ENCODE measurements at regions not wholly inside any gene's neighbourhood (a gene's known extent, or its start where the extent isn't known, plus 50 kb on each side); places are given as distances from the start of the nearest gene placed in this dataset.
A peak's percentile ranks its signal among the peaks of the same experiment; 100 is the strongest.

GRCh38 chr2:196538189-196538588 is 101.3 kb upstream of the CCDC150 start:
- TF ChIP-seq POLR2A (IDR thresholded peaks at IDR 0.05) (no peak), CTCF (IDR thresholded peaks at IDR 0.05) (no peak)
- Histone ChIP-seq H3K36me3 (replicated peaks in 1 of 2; ENCODE audit: insufficient read depth in 1 of 2, low read depth in 2 of 2) (no peaks in the 10 kb centered on the region), H3K27ac (no peak overlapping the region), H3K4me1 (no peaks in the 10 kb centered on the region), H3K4me3 (no peak overlapping the region), H3K9me3 (no peaks in the 10 kb centered on the region), H3K27me3 (no peaks in the 10 kb centered on the region)
- ATAC-seq (no peak), DNase-seq (no peak)
- intact Hi-C loops (cut with DNase I): no loop called here
- 61 to 65% methylated on average over 4 of the region's 4 CpGs for WGBS, 2 donors

DNA sequence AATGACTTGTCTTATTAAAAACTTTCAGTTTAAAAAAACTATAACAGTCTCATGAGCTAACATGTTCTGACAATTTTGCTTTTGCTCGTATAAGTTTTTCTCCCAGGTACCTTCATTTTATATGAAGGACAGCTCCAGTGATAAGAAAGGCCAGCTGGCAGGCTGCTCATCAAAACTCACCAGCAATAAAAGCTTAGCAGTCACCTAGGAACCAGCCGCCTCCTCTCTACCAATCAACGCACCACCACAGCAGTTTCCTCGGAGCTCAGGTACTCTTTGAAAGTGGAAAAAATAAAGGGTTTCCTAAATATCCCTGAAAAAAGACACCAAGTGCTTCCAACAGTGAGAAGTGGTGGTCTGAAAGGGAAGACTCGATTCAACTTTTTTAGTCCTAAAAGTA is 100.9 kb upstream of the CCDC150 start:
- ATAC-seq (no peak), DNase-seq (peak in 2 of 4 donors; percentile 7 to 8)
- no peak overlapping the region for H3K4me3 ChIP-seq
- no peaks in the 10 kb centered on the region for H3K4me1 ChIP-seq
- no peak for TF ChIP-seq CTCF (IDR thresholded peaks at IDR 0.05)
- no peak for TF ChIP-seq POLR2A (IDR thresholded peaks at IDR 0.05)
- intact Hi-C loops (cut with DNase I): no loop called here
- H3K36me3 ChIP-seq (replicated peaks in 1 of 2; ENCODE audit: insufficient read depth in 1 of 2, low read depth in 2 of 2): no peaks in the 10 kb centered on the region
- H3K27ac ChIP-seq: no peak overlapping the region
- H3K27me3 ChIP-seq: no peaks in the 10 kb centered on the region
- WGBS, 2 donors: 61 to 66% methylated on average over 5 of the region's 5 CpGs
- no peaks in the 10 kb centered on the region for H3K9me3 ChIP-seq

DNA sequence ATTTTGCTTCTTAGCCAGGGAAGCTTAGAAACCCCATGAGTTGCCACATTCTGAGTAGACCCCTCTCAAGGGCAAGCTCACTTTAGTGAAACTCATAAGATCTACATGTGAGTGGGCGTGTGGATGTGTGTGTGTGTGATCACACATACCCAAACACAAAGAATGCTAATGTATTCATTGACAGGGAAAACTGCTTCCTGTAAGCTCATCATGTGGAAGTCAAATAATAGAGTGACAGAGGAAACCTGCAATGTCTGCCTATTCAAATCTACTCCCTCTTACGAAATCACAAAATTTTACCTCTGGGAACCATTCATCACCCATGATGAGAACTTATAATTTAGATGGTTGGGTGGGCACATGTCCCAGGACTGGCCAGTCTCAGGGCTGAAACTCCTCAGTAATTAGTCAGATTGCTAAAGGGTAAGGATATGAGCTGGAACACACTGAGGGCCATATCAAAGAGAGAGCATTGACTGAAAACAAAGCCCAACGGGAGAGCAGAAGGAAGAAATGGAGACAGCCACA is 94.5 kb upstream of the CCDC150 start:
- Histone ChIP-seq H3K4me3 (no peak overlapping the region), H3K4me1 (no peaks in the 10 kb centered on the region), H3K27ac (no peak overlapping the region), H3K36me3 (replicated peaks in 1 of 2; ENCODE audit: insufficient read depth in 1 of 2, low read depth in 2 of 2) (no peaks in the 10 kb centered on the region), H3K27me3 (no peaks in the 10 kb centered on the region), H3K9me3 (no peaks in the 10 kb centered on the region)
- DNase-seq (no peak), ATAC-seq (no peak)
- WGBS, 2 donors: 48 to 56% methylated on average over 3 of the region's 3 CpGs
- intact Hi-C loops (cut with DNase I): no loop called here
- no peak for TF ChIP-seq CTCF (IDR thresholded peaks at IDR 0.05)
- no peak for TF ChIP-seq POLR2A (IDR thresholded peaks at IDR 0.05)

GRCh38 chr2:196546151-196546919 is 93.2 kb upstream of the CCDC150 start:
- intact Hi-C loops (cut with DNase I): no loop called here
- H3K27me3 ChIP-seq: no peaks in the 10 kb centered on the region
- 43 to 49% methylated on average over 4 of the region's 4 CpGs for WGBS, 2 donors

More at GRCh38 chr2:196546151-196546919, 93.2 kb upstream of the CCDC150 start:
- Histone ChIP-seq H3K9me3 (no peaks in the 10 kb centered on the region), H3K36me3 (replicated peaks in 1 of 2; ENCODE audit: insufficient read depth in 1 of 2, low read depth in 2 of 2) (no peaks in the 10 kb centered on the region), H3K4me1 (no peaks in the 10 kb centered on the region), H3K4me3 (no peak overlapping the region), H3K27ac (no peak overlapping the region)
- no peak for ATAC-seq
- DNase-seq: no peak
- TF ChIP-seq POLR2A (IDR thresholded peaks at IDR 0.05) (no peak), CTCF (IDR thresholded peaks at IDR 0.05) (no peak)
